ENCODE measurements at regions not wholly inside any gene's neighbourhood (a gene's known extent, or its start where the extent isn't known, plus 50 kb on each side); places are given as distances from the start of the nearest gene placed in this dataset.

DNA sequence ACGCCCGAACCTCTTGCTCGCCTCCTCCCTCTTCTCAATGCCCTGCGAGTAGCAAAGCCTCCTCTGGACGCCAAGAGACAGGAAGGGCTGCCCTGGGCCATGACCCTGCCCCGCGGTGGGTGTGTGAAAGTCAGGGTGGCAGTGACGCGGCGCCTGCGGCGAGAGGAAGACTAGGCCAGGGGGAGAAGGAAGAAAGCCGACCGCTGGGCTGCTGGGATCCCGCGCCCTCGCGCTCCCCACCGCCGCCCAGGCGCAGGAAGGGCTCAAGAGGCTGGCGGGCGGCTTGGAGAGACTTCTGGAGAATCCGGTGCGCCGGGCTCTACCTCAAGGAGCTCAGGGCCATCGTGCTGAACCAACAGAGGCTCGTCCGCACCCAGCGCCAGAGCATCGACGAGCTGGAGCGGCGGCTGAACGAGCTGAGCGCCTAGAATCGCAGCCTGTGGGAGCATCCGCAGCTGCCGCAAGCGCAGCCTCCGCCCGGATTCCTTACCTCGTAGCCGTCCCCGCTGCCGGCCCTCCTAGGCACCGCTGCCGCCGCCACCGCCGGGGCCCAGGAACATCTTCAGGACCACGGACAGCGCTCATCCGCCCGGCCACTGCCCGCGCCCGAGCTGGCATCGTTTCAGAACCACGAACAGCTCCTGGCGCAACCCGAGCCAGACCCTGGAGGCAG, 105.0 kb upstream of the PRB2 start (continued):
- TF ChIP-seq, protein P1, sequence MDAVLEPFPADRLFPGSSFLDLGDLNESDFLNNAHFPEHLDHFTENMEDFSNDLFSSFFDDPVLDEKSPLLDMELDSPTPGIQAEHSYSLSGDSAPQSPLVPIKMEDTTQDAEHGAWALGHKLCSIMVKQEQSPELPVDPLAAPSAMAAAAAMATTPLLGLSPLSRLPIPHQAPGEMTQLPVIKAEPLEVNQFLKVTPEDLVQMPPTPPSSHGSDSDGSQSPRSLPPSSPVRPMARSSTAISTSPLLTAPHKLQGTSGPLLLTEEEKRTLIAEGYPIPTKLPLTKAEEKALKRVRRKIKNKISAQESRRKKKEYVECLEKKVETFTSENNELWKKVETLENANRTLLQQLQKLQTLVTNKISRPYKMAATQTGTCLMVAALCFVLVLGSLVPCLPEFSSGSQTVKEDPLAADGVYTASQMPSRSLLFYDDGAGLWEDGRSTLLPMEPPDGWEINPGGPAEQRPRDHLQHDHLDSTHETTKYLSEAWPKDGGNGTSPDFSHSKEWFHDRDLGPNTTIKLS (IDR thresholded peaks at IDR 0.05; ENCODE audit: borderline replicate concordance, low read depth), result no peak
- TF ChIP-seq ELF4 (CRISPR knock-in tag; IDR thresholded peaks at IDR 0.05) (no peak), MXI1 (IDR thresholded peaks at IDR 0.05; ENCODE audit: low read depth, low read length) (no peak), CTCF (IDR thresholded peaks at IDR 0.05 in 2 of 3, conservative IDR thresholded peaks at IDR 0.05 in 1 of 3; ENCODE audit: insufficient read depth in 2 of 3, low read depth in 1 of 3, low read length in 3 of 3) (no peak), ZNF431 (CRISPR knock-in tag; IDR thresholded peaks at IDR 0.05) (no peak), FOXA3 (CRISPR knock-in tag; conservative IDR thresholded peaks at IDR 0.05 in 1 of 2, IDR thresholded peaks at IDR 0.05 in 1 of 2) (no peak), KDM2B (CRISPR knock-in tag; IDR thresholded peaks at IDR 0.05) (no peak), FOXP1 (CRISPR knock-in tag; IDR thresholded peaks at IDR 0.05) (0 out of 2 replicates have a peak, but pooled peaks have one; percentile 37), ETV6 (IDR thresholded peaks at IDR 0.05; ENCODE audit: borderline replicate concordance in 1 of 2, low read depth in 2 of 2, low read length in 1 of 2) (no peak), ETV6 (CRISPR knock-in tag; IDR thresholded peaks at IDR 0.05; ENCODE audit: borderline replicate concordance) (no peak), TARDBP (IDR thresholded peaks at IDR 0.05) (no peak), ZNF318 (IDR thresholded peaks at IDR 0.05; ENCODE audit: borderline replicate concordance in 1 of 2, low read depth in 1 of 2) (no peak), CSDE1 (IDR thresholded peaks at IDR 0.05) (no peak), PRMT5 (CRISPR knock-in tag; IDR thresholded peaks at IDR 0.05) (peak; percentile 88)
- TF ChIP-seq, protein P2, sequence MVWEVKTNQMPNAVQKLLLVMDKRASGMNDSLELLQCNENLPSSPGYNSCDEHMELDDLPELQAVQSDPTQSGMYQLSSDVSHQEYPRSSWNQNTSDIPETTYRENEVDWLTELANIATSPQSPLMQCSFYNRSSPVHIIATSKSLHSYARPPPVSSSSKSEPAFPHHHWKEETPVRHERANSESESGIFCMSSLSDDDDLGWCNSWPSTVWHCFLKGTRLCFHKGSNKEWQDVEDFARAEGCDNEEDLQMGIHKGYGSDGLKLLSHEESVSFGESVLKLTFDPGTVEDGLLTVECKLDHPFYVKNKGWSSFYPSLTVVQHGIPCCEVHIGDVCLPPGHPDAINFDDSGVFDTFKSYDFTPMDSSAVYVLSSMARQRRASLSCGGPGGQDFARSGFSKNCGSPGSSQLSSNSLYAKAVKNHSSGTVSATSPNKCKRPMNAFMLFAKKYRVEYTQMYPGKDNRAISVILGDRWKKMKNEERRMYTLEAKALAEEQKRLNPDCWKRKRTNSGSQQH (CRISPR knock-in tag; IDR thresholded peaks at IDR 0.05), result no peak

Data from K562 (cell line).